ENCODE measurements at regions not wholly inside any gene's neighbourhood (a gene's known extent, or its start where the extent isn't known, plus 50 kb on each side); places are given as distances from the start of the nearest gene placed in this dataset.

DNA sequence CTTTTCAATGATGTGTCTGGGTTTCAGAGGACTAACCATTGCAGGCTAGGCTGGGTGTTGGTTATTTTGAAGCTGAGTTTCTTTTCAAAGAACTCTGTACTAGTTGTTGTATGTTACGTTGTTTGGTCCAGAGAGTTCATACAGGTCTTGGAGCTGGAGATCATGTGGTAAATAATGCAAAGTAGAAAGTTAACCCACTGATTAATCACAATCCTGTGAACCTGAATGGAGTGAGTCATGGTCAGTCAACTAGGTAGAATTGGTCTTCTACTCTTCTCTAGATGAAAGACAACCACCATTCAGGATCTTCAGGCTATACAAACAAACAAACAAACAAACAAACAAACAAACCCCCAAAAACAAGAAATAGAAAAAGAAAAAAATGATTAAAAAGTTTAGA lies 388.9 kb upstream of the ACTBL2 start:
- TF ChIP-seq, protein P1, sequence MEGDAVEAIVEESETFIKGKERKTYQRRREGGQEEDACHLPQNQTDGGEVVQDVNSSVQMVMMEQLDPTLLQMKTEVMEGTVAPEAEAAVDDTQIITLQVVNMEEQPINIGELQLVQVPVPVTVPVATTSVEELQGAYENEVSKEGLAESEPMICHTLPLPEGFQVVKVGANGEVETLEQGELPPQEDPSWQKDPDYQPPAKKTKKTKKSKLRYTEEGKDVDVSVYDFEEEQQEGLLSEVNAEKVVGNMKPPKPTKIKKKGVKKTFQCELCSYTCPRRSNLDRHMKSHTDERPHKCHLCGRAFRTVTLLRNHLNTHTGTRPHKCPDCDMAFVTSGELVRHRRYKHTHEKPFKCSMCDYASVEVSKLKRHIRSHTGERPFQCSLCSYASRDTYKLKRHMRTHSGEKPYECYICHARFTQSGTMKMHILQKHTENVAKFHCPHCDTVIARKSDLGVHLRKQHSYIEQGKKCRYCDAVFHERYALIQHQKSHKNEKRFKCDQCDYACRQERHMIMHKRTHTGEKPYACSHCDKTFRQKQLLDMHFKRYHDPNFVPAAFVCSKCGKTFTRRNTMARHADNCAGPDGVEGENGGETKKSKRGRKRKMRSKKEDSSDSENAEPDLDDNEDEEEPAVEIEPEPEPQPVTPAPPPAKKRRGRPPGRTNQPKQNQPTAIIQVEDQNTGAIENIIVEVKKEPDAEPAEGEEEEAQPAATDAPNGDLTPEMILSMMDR (IDR thresholded peaks at IDR 0.05) = no peak
- no peak for TF ChIP-seq POLR2A (IDR thresholded peaks at IDR 0.05)

Measured in ovary (tissue), 3 donors.